Stimulated activated naive B cell treated with anti-CD40 and anti-IgM and Interleukin-4, amounts not matched to agents 10 μg/mL and 1 μg/mL and 100 μg/mL, for 72 hours (primary cell): ENCODE measurements at regions not wholly inside any gene's neighbourhood (a gene's known extent, or its start where the extent isn't known, plus 50 kb on each side); places are given as distances from the start of the nearest gene placed in this dataset.

ENCODE experiments used
- ATAC-seq, 2 donors: fragments of 150-1000 bp; cut with Tn5 transposase; replicated peaks; 2 replicates each; pipeline ENCODE4 v1.10.0; 2021; ENCODE audit warnings: moderate library complexity in 1 of 2
- DNase-seq: peaks from one replicate; pipeline ENCODE4 v3.0.0; 2021
- H3K27ac Mint-ChIP-seq: one replicate; pipeline ENCODE4 v1.8.0; 2022; ENCODE audit warnings: mild to moderate bottlenecking, mixed read lengths
- H3K27me3 Mint-ChIP-seq, 2 donors: one replicate each; pipeline ENCODE4 v1.8.0; 2022; ENCODE audit warnings: mixed read lengths in 2 of 2
- H3K36me3 Mint-ChIP-seq, 2 donors: one replicate each; pipeline ENCODE4 v1.8.0; 2022; ENCODE audit warnings: mixed read lengths in 2 of 2, mild to moderate bottlenecking in 1 of 2
- H3K4me1 Mint-ChIP-seq, 2 donors: one replicate each; pipeline ENCODE4 v1.8.0; 2022; ENCODE audit warnings: mixed read lengths in 2 of 2, mild to moderate bottlenecking in 1 of 2
- H3K4me3 Mint-ChIP-seq, 2 donors: one replicate each; pipeline ENCODE4 v1.8.0; 2022; ENCODE audit warnings: mild to moderate bottlenecking in 2 of 2, mixed read lengths in 2 of 2, moderate library complexity in 1 of 2
- H3K9me3 Mint-ChIP-seq, 2 donors: one replicate each; pipeline ENCODE4 v1.8.0; 2022; ENCODE audit warnings: mixed read lengths in 2 of 2, mild to moderate bottlenecking in 1 of 2

- Mint-ChIP-seq H3K27ac (no peak overlapping the region), H3K36me3 (peaks cover 3 to 7% of the 10 kb centered on the region in 2 donors), H3K27me3 (peaks cover 22 to 25% of the 10 kb centered on the region in 2 donors), H3K4me1 (no peaks in the 10 kb centered on the region), H3K9me3 (peaks cover 21 to 22% of the 10 kb centered on the region in 2 donors), H3K4me3 (no peak overlapping the region)
- DNase-seq (no peak), ATAC-seq (no peak)
Observed at GRCh38 chr13:29991343-29991742, 140.9 kb upstream of the UBL3 start.

GRCh38 chr13:29987340-29987739, 136.9 kb upstream of the UBL3 start:
- DNase-seq (no peak), ATAC-seq (no peak)
- H3K27ac Mint-ChIP-seq = no peak overlapping the region
- H3K4me1 Mint-ChIP-seq = peaks cover 0 to 1% of the 10 kb centered on the region in 2 donors
- H3K9me3 Mint-ChIP-seq = peaks cover 24 to 29% of the 10 kb centered on the region in 2 donors
- peaks cover 25 to 35% of the 10 kb centered on the region in 2 donors for H3K27me3 Mint-ChIP-seq
- H3K36me3 Mint-ChIP-seq = peaks cover 3 to 7% of the 10 kb centered on the region in 2 donors
- no peak overlapping the region for H3K4me3 Mint-ChIP-seq

- Mint-ChIP-seq H3K4me3 (no peak overlapping the region), H3K9me3 (peaks cover 6% of the 10 kb centered on the region in 2 donors), H3K4me1 (no peaks in the 10 kb centered on the region), H3K36me3 (no peaks in the 10 kb centered on the region), H3K27me3 (peaks cover 0 to 7% of the 10 kb centered on the region in 2 donors), H3K27ac (no peak overlapping the region)
- DNase-seq = no peak
- no peak for ATAC-seq
Observed at GRCh38 chr13:29980339-29980738, 129.9 kb upstream of the UBL3 start.

DNA sequence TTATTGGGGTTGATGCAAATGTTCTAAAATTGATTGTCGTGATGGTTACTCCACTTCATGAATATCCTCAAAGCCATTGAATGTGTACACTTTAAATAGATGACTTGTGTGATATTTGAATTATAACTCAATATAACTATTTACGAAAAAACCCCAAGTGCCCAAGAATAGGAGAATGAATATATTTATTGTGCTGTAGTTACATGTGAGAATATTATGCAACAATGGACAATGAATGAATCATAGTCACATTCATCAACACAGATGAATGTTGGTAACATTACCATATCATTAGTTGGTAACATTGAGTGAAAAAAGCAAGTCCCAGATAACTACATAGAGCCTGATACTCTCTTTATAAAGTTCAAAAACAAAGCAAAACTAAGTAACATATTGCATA, 127.8 kb upstream of the UBL3 start:
- H3K4me1 Mint-ChIP-seq = no peaks in the 10 kb centered on the region
- ATAC-seq = no peak
- no peak overlapping the region for H3K27ac Mint-ChIP-seq
- H3K36me3 Mint-ChIP-seq = no peaks in the 10 kb centered on the region
- no peak for DNase-seq
- H3K9me3 Mint-ChIP-seq = peaks cover 6% of the 10 kb centered on the region in 2 donors
- peaks cover 4 to 6% of the 10 kb centered on the region in 2 donors for H3K27me3 Mint-ChIP-seq
- H3K4me3 Mint-ChIP-seq = no peak overlapping the region

GRCh38 chr13:29977476-29978120, 127.2 kb upstream of the UBL3 start:
- H3K27me3 Mint-ChIP-seq = peaks cover 4 to 12% of the 10 kb centered on the region in 2 donors
- no peak for ATAC-seq
- no peaks in the 10 kb centered on the region for H3K4me1 Mint-ChIP-seq
- peaks cover 5 to 6% of the 10 kb centered on the region in 2 donors for H3K9me3 Mint-ChIP-seq
- H3K36me3 Mint-ChIP-seq = no peaks in the 10 kb centered on the region
- no peak for DNase-seq
- H3K4me3 Mint-ChIP-seq = no peak overlapping the region
- H3K27ac Mint-ChIP-seq = no peak overlapping the region

GRCh38 chr13:29976535-29976934, 126.1 kb upstream of the UBL3 start:
- H3K9me3 Mint-ChIP-seq = no peaks in the 10 kb centered on the region
- H3K36me3 Mint-ChIP-seq = no peaks in the 10 kb centered on the region
- ATAC-seq = no peak
- H3K4me1 Mint-ChIP-seq = no peaks in the 10 kb centered on the region
- no peak for DNase-seq
- no peak overlapping the region for H3K4me3 Mint-ChIP-seq
- H3K27me3 Mint-ChIP-seq = peaks cover 4 to 12% of the 10 kb centered on the region in 2 donors
- H3K27ac Mint-ChIP-seq = no peak overlapping the region

- Mint-ChIP-seq H3K27me3 (peaks cover 4 to 12% of the 10 kb centered on the region in 2 donors), H3K9me3 (no peaks in the 10 kb centered on the region), H3K4me1 (no peaks in the 10 kb centered on the region), H3K4me3 (no peak overlapping the region), H3K27ac (no peak overlapping the region), H3K36me3 (no peaks in the 10 kb centered on the region)
- no peak for ATAC-seq
- no peak for DNase-seq
Observed at GRCh38 chr13:29975283-29975682, 124.9 kb upstream of the UBL3 start.

GRCh38 chr13:29969286-29969685, 118.9 kb upstream of the UBL3 start:
- no peak for ATAC-seq
- no peak for DNase-seq
- H3K36me3 Mint-ChIP-seq = no peaks in the 10 kb centered on the region
- H3K4me1 Mint-ChIP-seq = no peaks in the 10 kb centered on the region
- H3K4me3 Mint-ChIP-seq = no peak overlapping the region
- H3K27me3 Mint-ChIP-seq = peaks cover 9 to 12% of the 10 kb centered on the region in 2 donors
- H3K9me3 Mint-ChIP-seq = peaks cover 4 to 12% of the 10 kb centered on the region in 2 donors
- no peak overlapping the region for H3K27ac Mint-ChIP-seq

DNA sequence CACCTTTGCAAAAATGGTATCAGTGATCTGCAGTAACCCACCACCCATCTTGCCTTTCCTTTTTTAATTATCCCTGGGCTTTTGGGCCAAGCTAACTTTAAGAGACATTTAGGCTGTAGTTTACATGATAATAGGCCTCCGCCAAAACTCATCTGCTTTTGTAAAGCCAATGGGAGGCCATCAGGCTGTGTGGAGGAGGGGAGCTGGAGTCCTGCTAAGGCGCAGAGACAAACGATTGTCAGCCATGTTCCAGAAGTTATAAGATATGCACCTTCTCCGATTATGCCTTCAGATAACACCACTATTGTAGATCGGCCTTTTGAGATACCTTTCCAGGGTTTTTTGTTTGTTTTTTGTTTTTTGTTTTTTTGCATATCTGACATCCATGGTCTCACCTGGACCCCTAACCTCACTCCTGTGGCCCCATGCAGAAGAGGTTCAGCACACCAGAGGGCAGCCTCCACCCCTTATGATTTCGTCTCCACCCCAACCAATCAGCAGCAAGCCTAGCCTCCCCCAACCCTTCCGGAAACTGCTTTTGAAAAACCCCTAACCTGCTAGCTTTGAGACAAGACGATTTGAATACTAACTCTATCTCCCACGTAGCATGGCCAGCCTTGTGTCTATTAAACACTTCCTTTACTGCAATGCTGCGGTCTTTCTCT, 113.9 kb upstream of the UBL3 start:
- Mint-ChIP-seq H3K27me3 (peaks cover 0 to 6% of the 10 kb centered on the region in 2 donors), H3K9me3 (peaks cover 4 to 12% of the 10 kb centered on the region in 2 donors), H3K4me3 (no peak overlapping the region), H3K36me3 (no peaks in the 10 kb centered on the region), H3K27ac (no peak overlapping the region), H3K4me1 (no peaks in the 10 kb centered on the region)
- DNase-seq (no peak), ATAC-seq (no peak)

DNA sequence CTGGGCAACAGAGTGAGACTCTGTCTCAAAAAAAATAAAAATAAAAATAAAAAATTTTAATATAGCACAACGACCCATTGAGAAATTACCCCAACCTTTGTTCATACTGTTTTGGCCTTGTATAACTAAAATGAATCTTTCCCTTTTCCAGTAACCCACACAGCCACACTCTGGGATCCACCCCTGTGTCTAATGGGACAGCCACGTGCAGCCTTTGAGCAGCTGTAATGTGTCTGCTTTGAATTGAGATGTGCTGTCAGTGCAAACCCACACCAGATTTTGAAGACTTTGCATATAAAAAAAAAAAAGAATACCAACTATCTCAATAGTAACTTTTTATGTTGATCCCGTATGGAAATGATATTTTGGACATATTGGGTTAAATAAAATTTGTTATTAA, 112.7 kb upstream of the UBL3 start:
- H3K36me3 Mint-ChIP-seq = no peaks in the 10 kb centered on the region
- H3K27ac Mint-ChIP-seq = no peak overlapping the region
- no peaks in the 10 kb centered on the region for H3K4me1 Mint-ChIP-seq
- peaks cover 0 to 8% of the 10 kb centered on the region in 2 donors for H3K9me3 Mint-ChIP-seq
- ATAC-seq = no peak
- no peak overlapping the region for H3K4me3 Mint-ChIP-seq
- H3K27me3 Mint-ChIP-seq = peaks cover 0 to 4% of the 10 kb centered on the region in 2 donors
- DNase-seq = no peak

- H3K9me3 Mint-ChIP-seq = peaks cover 0 to 5% of the 10 kb centered on the region in 2 donors
- no peak for DNase-seq
- ATAC-seq = no peak
- H3K27me3 Mint-ChIP-seq = peaks cover 0 to 5% of the 10 kb centered on the region in 2 donors
- no peaks in the 10 kb centered on the region for H3K36me3 Mint-ChIP-seq
- no peak overlapping the region for H3K4me3 Mint-ChIP-seq
- H3K27ac Mint-ChIP-seq = no peak overlapping the region
- H3K4me1 Mint-ChIP-seq = peaks cover 4 to 7% of the 10 kb centered on the region in 2 donors
Observed at GRCh38 chr13:29961036-29961670, 110.7 kb upstream of the UBL3 start.

- ATAC-seq (no peak), DNase-seq (no peak)
- no peak overlapping the region for H3K27ac Mint-ChIP-seq
- peaks cover 4 to 8% of the 10 kb centered on the region in 2 donors for H3K4me1 Mint-ChIP-seq
- H3K27me3 Mint-ChIP-seq = peaks cover 0 to 5% of the 10 kb centered on the region in 2 donors
- H3K9me3 Mint-ChIP-seq = peaks cover 0 to 3% of the 10 kb centered on the region in 2 donors
- H3K36me3 Mint-ChIP-seq = no peaks in the 10 kb centered on the region
- H3K4me3 Mint-ChIP-seq = no peak overlapping the region
Observed at GRCh38 chr13:29959603-29960002, 109.2 kb upstream of the UBL3 start.

DNA sequence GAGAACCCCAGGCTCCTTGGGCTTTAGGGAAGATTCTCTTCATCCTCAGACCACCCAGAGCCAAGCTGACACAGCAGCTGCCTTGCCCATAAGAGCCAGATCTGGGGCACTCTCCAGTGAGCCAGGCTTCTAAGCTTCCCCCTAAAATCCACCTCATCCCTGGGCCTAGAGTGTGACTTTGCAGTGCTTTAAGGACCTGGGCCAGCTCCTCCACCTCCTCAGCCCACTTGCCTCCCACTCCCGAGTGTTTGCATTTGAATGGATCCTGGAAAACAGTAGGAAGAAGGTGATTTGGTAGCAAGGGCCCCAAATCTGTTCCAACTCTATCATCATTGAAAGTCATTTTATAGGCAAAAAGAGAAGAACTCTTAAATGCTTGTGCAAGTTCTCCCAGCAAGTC, 108.7 kb upstream of the UBL3 start:
- Mint-ChIP-seq H3K9me3 (no peaks in the 10 kb centered on the region), H3K27ac (no peak overlapping the region), H3K4me3 (no peak overlapping the region), H3K4me1 (peaks cover 7 to 14% of the 10 kb centered on the region in 2 donors), H3K27me3 (peaks cover 0 to 5% of the 10 kb centered on the region in 2 donors), H3K36me3 (no peaks in the 10 kb centered on the region)
- no peak for DNase-seq
- no peak for ATAC-seq

DNA sequence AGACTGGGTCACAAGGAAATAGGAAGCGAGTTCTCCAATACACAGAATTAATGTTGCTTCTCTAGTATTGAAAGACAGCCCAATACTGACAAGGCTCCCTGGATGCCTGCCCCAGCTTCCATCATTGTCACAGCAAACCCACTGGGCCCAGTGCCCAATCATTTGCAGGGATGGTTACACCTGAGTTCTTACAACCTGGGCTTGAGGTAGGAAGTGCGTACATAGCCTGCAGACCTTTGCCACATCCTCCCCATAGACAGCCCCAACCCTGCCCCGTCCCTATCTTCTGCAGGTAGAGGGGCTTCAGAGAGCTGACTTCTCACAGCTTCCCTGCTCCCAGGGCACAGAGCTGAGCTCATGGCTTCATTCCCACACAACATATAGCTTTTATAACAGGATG, 108.1 kb upstream of the UBL3 start:
- H3K4me3 Mint-ChIP-seq = no peak overlapping the region
- no peak for ATAC-seq
- peaks cover 11 to 20% of the 10 kb centered on the region in 2 donors for H3K4me1 Mint-ChIP-seq
- H3K9me3 Mint-ChIP-seq = no peaks in the 10 kb centered on the region
- no peaks in the 10 kb centered on the region for H3K36me3 Mint-ChIP-seq
- DNase-seq = no peak
- no peak overlapping the region for H3K27ac Mint-ChIP-seq
- H3K27me3 Mint-ChIP-seq = peaks cover 0 to 5% of the 10 kb centered on the region in 2 donors

GRCh38 chr13:29957320-29957719, 106.9 kb upstream of the UBL3 start:
- Mint-ChIP-seq H3K4me1 (peaks cover 11 to 20% of the 10 kb centered on the region in 2 donors), H3K27ac (no peak overlapping the region)
- no peak for ATAC-seq

More at GRCh38 chr13:29957320-29957719, 106.9 kb upstream of the UBL3 start:
- no peak for DNase-seq
- Mint-ChIP-seq H3K9me3 (no peaks in the 10 kb centered on the region), H3K4me3 (no peak overlapping the region), H3K36me3 (no peaks in the 10 kb centered on the region), H3K27me3 (peaks cover 0 to 5% of the 10 kb centered on the region in 2 donors)
